Fibroblast of villous mesenchyme (primary cell): ENCODE measurements at regions not wholly inside any gene's neighbourhood (a gene's known extent, or its start where the extent isn't known, plus 50 kb on each side); places are given as distances from the start of the nearest gene placed in this dataset. TPM values are rescaled to one million over a fixed set of nuclear protein-coding genes. Genes with fewer than 3 reads are reported as not detected.

Experiments used
- small RNA-seq: library from RNA; depleted of rRNA; stranded (forward); fragments of <200 nt; gene quantifications from one replicate; pipeline ENCODE3, GENCODE V24; 2012

Small RNA genes lying in the stretch of these regions (small RNA-seq; reads per million reads assigned to genes)
- not detected for gene RN7SL342P
- gene RNU4-17P = not detected
- gene RNU6-567P = not detected
